GM12801 (cell line): ENCODE measurements at regions not wholly inside any gene's neighbourhood (a gene's known extent, or its start where the extent isn't known, plus 50 kb on each side); places are given as distances from the start of the nearest gene placed in this dataset.

Experiments used
- TF ChIP-seq, protein P1 (sequence below): IDR thresholded peaks from one replicate; pipeline ENCODE4 v1.5.1; 2011; ENCODE audit warnings: control low read depth; ENCODE audit not compliant: insufficient read length; ENCODE audit errors: extremely low read depth

DNA sequence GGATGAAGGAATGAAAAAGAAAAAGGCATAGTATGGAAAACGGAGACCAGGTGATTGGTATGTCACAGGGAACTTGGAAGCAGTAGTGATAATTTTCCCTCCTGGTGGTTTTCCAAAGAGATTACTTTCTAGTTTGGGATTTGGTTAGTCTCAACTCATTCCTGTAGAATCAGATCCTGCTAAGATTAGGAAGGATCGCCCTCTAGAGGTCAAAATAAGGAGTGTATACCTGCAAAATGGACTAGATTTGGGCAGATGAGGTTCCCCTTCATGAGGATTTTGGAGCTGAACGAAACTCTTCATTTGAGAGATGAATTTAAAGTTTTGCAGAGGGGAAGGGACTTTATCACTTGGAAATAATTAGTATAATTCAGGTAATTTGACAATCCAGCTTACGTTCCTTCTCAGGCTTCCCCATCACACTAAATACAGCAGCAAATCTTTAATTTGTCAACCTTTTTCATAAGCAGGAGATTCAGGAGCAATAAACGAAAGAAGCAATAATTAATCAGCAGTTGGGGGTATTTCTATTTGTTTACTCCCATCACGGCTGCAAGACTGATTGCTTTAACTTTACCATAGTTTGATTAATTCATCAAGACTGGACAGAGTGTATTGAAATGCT, 65.2 kb downstream of the CCDC195 start:
- TF ChIP-seq, protein P1, sequence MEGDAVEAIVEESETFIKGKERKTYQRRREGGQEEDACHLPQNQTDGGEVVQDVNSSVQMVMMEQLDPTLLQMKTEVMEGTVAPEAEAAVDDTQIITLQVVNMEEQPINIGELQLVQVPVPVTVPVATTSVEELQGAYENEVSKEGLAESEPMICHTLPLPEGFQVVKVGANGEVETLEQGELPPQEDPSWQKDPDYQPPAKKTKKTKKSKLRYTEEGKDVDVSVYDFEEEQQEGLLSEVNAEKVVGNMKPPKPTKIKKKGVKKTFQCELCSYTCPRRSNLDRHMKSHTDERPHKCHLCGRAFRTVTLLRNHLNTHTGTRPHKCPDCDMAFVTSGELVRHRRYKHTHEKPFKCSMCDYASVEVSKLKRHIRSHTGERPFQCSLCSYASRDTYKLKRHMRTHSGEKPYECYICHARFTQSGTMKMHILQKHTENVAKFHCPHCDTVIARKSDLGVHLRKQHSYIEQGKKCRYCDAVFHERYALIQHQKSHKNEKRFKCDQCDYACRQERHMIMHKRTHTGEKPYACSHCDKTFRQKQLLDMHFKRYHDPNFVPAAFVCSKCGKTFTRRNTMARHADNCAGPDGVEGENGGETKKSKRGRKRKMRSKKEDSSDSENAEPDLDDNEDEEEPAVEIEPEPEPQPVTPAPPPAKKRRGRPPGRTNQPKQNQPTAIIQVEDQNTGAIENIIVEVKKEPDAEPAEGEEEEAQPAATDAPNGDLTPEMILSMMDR, result no peak

GRCh38 chr2:224646242-224646846, 61.2 kb upstream of the CUL3 start:
- TF ChIP-seq, protein P1, result peak; percentile 15

- TF ChIP-seq, protein P1, result no peak
Observed at GRCh38 chr2:224645722-224646121, 60.6 kb upstream of the CUL3 start.

DNA sequence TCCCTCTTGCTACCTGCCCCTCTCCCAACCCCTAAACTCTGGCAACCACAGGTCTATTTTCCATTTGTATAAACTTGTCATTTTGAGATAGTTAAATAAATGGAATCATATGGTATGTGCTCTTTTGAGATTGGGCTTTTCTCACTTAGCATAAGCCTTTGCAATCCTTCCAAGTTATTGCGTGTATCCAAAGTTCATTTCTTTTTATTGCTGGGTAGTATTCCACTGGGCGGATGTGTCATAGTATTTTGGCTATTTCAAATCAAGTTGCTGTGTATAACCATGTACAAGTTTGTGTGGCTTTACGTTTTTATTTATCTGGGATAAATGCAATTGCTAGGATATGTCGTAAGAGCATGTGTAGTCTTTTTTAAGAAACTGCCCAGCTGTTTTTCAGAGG, 55.5 kb upstream of the CUL3 start:
- TF ChIP-seq, protein P1, result no peak

DNA sequence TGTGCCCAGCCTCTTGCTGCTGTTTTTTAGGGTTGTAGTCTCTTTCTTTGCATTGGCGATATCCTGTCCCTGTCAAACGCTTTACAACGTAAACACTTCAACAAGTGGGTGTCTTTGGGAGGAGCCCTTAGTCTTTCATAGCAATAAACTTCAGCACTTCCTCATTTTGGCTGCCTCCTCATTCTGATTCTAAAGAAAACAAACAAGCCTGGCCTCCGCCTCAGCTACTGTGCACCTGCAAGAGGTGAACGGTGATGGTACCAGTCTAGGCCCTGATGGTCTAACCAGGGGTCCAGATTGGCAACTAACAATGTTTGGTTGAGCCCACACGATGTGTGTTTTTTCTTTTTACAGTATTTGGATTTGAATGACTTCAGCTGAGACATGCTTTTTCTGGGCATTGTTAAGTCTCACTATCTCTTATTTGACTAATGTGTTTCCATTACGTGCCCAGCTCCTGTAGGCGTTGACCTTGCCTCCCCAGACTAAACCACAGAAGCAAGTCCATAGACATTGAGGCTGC, 53.2 kb upstream of the CUL3 start:
- TF ChIP-seq, protein P1, result no peak
